ENCODE measurements at regions not wholly inside any gene's neighbourhood (a gene's known extent, or its start where the extent isn't known, plus 50 kb on each side); places are given as distances from the start of the nearest gene placed in this dataset.

- no peak for TF ChIP-seq CTCF (IDR thresholded peaks at IDR 0.05)
- no peak for TF ChIP-seq POLR2A (IDR thresholded peaks at IDR 0.05)
- Histone ChIP-seq H3K4me1 (no peaks in the 10 kb centered on the region), H3K9me3 (no peaks in the 10 kb centered on the region), H3K36me3 (no peaks in the 10 kb centered on the region), H3K4me3 (no peak overlapping the region), H3K27me3 (no peaks in the 10 kb centered on the region), H3K27ac (no peak overlapping the region)
- intact Hi-C loops (cut with DNase I): no loop called here
- DNase-seq (ENCODE audit: extremely low spot score in 2 of 2): no peak
These were observed 183.5 kb upstream of the EOMES start for GRCh38 chr3:27905625-27906024.

DNA sequence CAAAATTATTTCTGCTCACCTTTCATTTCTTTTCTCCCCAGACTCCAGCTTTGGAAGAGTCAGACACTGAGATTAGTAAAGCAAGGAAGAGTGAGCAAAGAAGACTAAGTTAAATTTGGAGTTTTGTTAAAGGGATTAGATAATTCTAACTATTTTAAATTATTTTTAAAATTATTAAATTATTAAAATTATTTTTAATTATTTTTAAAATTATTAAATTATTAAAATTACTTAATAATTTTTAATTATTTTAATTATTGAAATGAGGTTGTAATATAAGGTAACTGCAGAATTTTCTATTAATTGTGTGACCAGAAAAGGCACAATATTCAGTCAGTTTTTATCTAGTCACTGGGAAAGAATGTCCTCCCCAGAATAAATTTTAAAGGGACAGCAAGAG lies 185.0 kb upstream of the EOMES start:
- intact Hi-C loops (cut with DNase I): no loop called here
- no peak for TF ChIP-seq CTCF (IDR thresholded peaks at IDR 0.05)
- TF ChIP-seq POLR2AphosphoS5 (IDR thresholded peaks at IDR 0.05; ENCODE audit: insufficient read depth in 1 of 2, low read depth in 1 of 2): no peak
- TF ChIP-seq POLR2A (IDR thresholded peaks at IDR 0.05): no peak
- H3K4me3 ChIP-seq: no peak overlapping the region

DNA sequence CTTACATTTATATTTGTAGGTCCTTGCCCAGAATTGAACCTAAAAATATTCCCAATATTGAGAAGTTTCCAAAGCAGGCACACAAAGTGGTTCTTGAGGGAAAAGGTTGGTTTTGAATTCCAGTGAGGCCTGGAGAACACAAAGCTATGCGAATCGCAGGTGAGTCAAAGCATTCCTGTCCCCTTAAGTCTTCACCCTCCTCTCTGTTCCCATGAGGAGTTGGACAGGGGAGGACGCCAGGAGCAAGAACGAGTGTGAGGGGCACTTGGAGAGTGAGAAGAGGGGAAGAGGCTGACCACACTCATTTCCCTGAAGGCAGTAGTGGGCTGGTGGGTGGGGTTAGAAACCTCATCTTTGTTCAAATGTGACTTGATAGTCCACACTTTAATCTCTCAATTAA lies 185.8 kb upstream of the EOMES start:
- Histone ChIP-seq H3K9me3 (no peaks in the 10 kb centered on the region), H3K27ac (no peak overlapping the region), H3K36me3 (no peaks in the 10 kb centered on the region), H3K4me1 (no peaks in the 10 kb centered on the region), H3K27me3 (no peaks in the 10 kb centered on the region), H3K4me3 (no peak overlapping the region)
- TF ChIP-seq POLR2A (IDR thresholded peaks at IDR 0.05) (no peak), CTCF (IDR thresholded peaks at IDR 0.05) (no peak), POLR2AphosphoS5 (IDR thresholded peaks at IDR 0.05; ENCODE audit: insufficient read depth in 1 of 2, low read depth in 1 of 2) (no peak)
- intact Hi-C loops (cut with DNase I): no loop called here
- no peak for DNase-seq (ENCODE audit: extremely low spot score in 2 of 2)

More for the DNA sequence above, 185.0 kb upstream of the EOMES start:
- H3K27ac ChIP-seq: no peak overlapping the region
- no peaks in the 10 kb centered on the region for H3K36me3 ChIP-seq
- H3K27me3 ChIP-seq: no peaks in the 10 kb centered on the region
- H3K9me3 ChIP-seq: no peaks in the 10 kb centered on the region
- DNase-seq (ENCODE audit: extremely low spot score in 2 of 2): no peak
- no peaks in the 10 kb centered on the region for H3K4me1 ChIP-seq

GRCh38 chr3:27910456-27910855 lies 188.3 kb upstream of the EOMES start:
- no peak overlapping the region for H3K4me3 ChIP-seq
- TF ChIP-seq CTCF (IDR thresholded peaks at IDR 0.05) (no peak), POLR2A (IDR thresholded peaks at IDR 0.05) (no peak), POLR2AphosphoS5 (IDR thresholded peaks at IDR 0.05; ENCODE audit: insufficient read depth in 1 of 2, low read depth in 1 of 2) (no peak)
- H3K9me3 ChIP-seq: no peaks in the 10 kb centered on the region
- no peaks in the 10 kb centered on the region for H3K36me3 ChIP-seq
- no peaks in the 10 kb centered on the region for H3K4me1 ChIP-seq
- H3K27me3 ChIP-seq: no peaks in the 10 kb centered on the region
- intact Hi-C loops (cut with DNase I): no loop called here
- H3K27ac ChIP-seq: no peak overlapping the region
- no peak for DNase-seq (ENCODE audit: extremely low spot score in 2 of 2)

GRCh38 chr3:27914199-27914598 lies 192.1 kb upstream of the EOMES start:
- H3K9me3 ChIP-seq: no peaks in the 10 kb centered on the region
- no peaks in the 10 kb centered on the region for H3K36me3 ChIP-seq
- no peaks in the 10 kb centered on the region for H3K27me3 ChIP-seq
- H3K4me1 ChIP-seq: no peaks in the 10 kb centered on the region
- DNase-seq (ENCODE audit: extremely low spot score in 2 of 2): no peak
- TF ChIP-seq CTCF (IDR thresholded peaks at IDR 0.05): no peak
- TF ChIP-seq POLR2AphosphoS5 (IDR thresholded peaks at IDR 0.05; ENCODE audit: insufficient read depth in 1 of 2, low read depth in 1 of 2): no peak
- no peak for TF ChIP-seq POLR2A (IDR thresholded peaks at IDR 0.05)
- H3K27ac ChIP-seq: no peak overlapping the region
- intact Hi-C loops (cut with DNase I): no loop called here
- H3K4me3 ChIP-seq: no peak overlapping the region
